ENCODE measurements at regions not wholly inside any gene's neighbourhood (a gene's known extent, or its start where the extent isn't known, plus 50 kb on each side); places are given as distances from the start of the nearest gene placed in this dataset.

DNA sequence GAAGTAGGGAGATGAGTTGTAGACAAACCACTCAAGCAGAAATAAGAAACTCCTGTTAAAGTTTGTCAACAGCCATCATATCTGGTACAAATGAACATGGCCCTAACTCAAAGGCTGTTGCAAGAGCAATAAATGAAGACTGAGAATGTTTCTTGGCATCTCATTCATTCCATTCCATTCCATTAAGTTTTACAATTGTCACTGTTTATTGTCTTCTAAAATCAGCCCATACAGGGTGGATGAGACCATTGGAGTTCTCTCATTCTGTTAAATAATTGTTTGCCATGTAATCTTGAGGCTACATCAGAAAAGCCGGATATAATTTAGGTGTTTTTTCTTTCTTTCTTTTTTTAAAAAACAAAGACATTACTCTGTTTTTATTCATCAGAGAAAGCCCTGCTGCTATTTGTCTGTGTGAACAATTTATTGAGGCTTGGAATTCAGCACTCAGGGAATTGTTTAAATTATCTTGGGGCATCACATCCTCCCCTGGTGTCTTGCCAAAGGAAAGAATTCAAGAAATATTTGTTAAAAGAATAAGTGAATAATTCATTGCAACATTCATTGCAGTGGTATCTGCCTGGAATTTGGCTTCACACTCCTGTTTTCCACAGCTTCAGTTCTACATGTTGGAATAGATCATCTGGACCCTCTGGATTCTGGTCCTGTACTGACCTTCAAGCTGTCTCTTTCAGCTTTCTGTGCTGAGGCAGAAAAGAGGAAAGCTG, 604.5 kb downstream of the PLPP3 start:
- no peak overlapping the region for H3K4me3 ChIP-seq (replicated peaks; ENCODE audit: low read depth, low read length)
- DNase-seq (ENCODE audit: extremely low read depth, insufficient read length) = no peak
- H3K36me3 ChIP-seq (ENCODE audit: control insufficient read depth, insufficient read depth, low read length) = no peaks in the 10 kb centered on the region
- H3K27me3 ChIP-seq (replicated peaks; ENCODE audit: control insufficient read depth, insufficient read depth, low read length) = no peaks in the 10 kb centered on the region
- TF ChIP-seq, protein P1, sequence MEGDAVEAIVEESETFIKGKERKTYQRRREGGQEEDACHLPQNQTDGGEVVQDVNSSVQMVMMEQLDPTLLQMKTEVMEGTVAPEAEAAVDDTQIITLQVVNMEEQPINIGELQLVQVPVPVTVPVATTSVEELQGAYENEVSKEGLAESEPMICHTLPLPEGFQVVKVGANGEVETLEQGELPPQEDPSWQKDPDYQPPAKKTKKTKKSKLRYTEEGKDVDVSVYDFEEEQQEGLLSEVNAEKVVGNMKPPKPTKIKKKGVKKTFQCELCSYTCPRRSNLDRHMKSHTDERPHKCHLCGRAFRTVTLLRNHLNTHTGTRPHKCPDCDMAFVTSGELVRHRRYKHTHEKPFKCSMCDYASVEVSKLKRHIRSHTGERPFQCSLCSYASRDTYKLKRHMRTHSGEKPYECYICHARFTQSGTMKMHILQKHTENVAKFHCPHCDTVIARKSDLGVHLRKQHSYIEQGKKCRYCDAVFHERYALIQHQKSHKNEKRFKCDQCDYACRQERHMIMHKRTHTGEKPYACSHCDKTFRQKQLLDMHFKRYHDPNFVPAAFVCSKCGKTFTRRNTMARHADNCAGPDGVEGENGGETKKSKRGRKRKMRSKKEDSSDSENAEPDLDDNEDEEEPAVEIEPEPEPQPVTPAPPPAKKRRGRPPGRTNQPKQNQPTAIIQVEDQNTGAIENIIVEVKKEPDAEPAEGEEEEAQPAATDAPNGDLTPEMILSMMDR (IDR thresholded peaks at IDR 0.05; ENCODE audit: insufficient read depth, low read length, poor library complexity, severe bottlenecking) = no peak

DNA sequence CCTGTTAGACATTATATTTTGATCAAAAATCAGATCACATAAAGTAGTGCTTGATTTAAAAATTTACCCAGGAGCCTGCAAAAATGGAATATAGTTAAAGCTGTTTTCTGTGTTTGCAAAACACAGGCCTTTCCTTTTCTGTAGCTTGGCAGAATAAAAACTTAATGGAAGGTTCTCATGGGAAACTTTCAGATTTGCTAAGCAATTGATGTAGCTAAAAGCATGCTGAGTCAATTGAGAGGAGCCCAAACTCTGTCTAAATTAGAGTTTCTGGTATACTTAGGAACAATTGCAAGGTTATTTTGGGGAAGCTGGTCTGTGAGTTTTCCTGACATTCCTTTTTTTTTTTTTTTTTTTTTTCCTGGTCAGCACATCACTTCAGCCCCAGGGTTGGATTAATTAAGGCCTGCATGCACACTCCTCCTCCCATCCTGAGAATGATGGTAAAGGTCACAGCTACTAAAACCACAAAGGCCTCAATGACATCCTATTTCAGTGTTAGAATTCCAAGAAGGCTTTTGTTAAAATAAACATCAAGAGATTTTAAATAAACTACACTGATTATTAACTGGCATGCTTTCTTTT, 608.7 kb downstream of the PLPP3 start:
- no peak for DNase-seq (ENCODE audit: extremely low read depth, insufficient read length)
- H3K36me3 ChIP-seq (ENCODE audit: control insufficient read depth, insufficient read depth, low read length) = no peaks in the 10 kb centered on the region
- H3K27me3 ChIP-seq (replicated peaks; ENCODE audit: control insufficient read depth, insufficient read depth, low read length) = no peaks in the 10 kb centered on the region
- H3K4me3 ChIP-seq (replicated peaks; ENCODE audit: low read depth, low read length) = no peak overlapping the region
- TF ChIP-seq, protein P1 (IDR thresholded peaks at IDR 0.05; ENCODE audit: insufficient read depth, low read length, poor library complexity, severe bottlenecking) = no peak

DNA sequence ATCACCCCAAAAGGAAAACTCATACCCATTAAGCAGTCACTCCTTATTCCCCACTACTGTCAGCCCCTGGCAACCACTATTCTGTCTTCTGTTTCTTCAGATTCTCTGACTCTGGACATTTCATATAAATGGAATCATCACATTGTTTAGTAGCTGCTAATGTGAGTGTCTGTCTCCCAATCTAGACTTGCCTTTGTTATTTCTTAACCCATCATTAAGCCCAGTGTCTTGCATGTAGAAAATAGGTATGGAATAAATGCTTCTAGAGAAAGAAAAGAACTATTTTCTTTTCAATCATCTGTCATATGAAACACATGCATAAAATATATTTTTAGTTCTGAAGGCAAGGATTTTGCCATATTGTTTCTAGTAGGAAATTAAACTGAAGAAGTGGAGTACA, 610.0 kb downstream of the PLPP3 start:
- TF ChIP-seq, protein P1 (IDR thresholded peaks at IDR 0.05; ENCODE audit: insufficient read depth, low read length, poor library complexity, severe bottlenecking) = no peak
- Histone ChIP-seq H3K36me3 (ENCODE audit: control insufficient read depth, insufficient read depth, low read length) (no peaks in the 10 kb centered on the region), H3K4me3 (replicated peaks; ENCODE audit: low read depth, low read length) (no peak overlapping the region), H3K27me3 (replicated peaks; ENCODE audit: control insufficient read depth, insufficient read depth, low read length) (no peaks in the 10 kb centered on the region)
- no peak for DNase-seq (ENCODE audit: extremely low read depth, insufficient read length)

DNA sequence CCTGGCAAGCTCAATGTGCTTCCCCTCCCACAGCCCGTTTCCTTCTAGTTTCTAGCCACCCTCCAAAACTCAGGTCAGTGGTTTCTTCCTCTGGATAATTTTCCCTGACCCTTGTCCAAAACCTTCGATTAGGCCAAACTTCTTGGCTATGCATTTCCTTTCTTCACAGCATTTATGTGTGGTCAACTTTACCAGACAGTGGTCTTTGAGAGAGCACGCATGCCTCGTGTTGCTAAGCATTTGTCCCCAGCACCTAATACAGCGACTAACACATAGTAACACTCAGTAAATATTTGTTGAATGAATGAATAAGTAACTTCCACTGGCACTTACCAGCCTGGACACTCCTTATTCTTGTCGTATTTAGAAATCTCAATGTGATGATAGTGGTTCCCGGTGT, 610.7 kb downstream of the PLPP3 start:
- H3K27me3 ChIP-seq (replicated peaks; ENCODE audit: control insufficient read depth, insufficient read depth, low read length) = no peaks in the 10 kb centered on the region
- TF ChIP-seq, protein P1 (IDR thresholded peaks at IDR 0.05; ENCODE audit: insufficient read depth, low read length, poor library complexity, severe bottlenecking) = no peak

DNA sequence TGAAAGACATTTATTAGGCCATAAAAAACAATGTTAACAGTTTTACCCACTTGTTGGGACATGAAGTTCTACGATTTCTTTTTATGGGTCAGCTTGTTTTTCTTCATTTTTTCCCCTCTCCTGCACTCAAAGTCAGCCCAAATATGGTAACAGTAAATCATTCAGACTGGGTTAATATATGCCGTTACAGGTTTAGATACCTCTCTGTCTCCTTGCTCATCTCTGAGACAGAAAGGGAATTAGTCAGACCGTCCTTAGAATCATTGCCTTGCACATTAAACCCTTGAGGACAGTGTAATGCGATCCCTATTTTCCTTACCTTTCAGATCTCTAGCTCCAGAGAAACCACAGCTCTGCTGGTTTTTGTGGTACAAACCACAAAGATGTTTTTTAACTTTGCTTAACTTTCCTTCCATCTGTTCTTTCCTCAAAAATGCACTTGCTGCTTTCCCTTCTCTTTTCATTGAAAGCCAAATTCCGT, 613.3 kb downstream of the PLPP3 start:
- no peak for DNase-seq (ENCODE audit: extremely low read depth, insufficient read length)
- TF ChIP-seq, protein P1 (IDR thresholded peaks at IDR 0.05; ENCODE audit: insufficient read depth, low read length, poor library complexity, severe bottlenecking) = no peak
- no peaks in the 10 kb centered on the region for H3K27me3 ChIP-seq (replicated peaks; ENCODE audit: control insufficient read depth, insufficient read depth, low read length)
- no peaks in the 10 kb centered on the region for H3K36me3 ChIP-seq (ENCODE audit: control insufficient read depth, insufficient read depth, low read length)
- no peak overlapping the region for H3K4me3 ChIP-seq (replicated peaks; ENCODE audit: low read depth, low read length)

More for the DNA sequence above, 610.7 kb downstream of the PLPP3 start:
- no peaks in the 10 kb centered on the region for H3K36me3 ChIP-seq (ENCODE audit: control insufficient read depth, insufficient read depth, low read length)
- DNase-seq (ENCODE audit: extremely low read depth, insufficient read length) = no peak
- no peak overlapping the region for H3K4me3 ChIP-seq (replicated peaks; ENCODE audit: low read depth, low read length)

All from GM06990 (cell line).